ENCODE measurements at regions not wholly inside any gene's neighbourhood (a gene's known extent, or its start where the extent isn't known, plus 50 kb on each side); places are given as distances from the start of the nearest gene placed in this dataset.

DNA sequence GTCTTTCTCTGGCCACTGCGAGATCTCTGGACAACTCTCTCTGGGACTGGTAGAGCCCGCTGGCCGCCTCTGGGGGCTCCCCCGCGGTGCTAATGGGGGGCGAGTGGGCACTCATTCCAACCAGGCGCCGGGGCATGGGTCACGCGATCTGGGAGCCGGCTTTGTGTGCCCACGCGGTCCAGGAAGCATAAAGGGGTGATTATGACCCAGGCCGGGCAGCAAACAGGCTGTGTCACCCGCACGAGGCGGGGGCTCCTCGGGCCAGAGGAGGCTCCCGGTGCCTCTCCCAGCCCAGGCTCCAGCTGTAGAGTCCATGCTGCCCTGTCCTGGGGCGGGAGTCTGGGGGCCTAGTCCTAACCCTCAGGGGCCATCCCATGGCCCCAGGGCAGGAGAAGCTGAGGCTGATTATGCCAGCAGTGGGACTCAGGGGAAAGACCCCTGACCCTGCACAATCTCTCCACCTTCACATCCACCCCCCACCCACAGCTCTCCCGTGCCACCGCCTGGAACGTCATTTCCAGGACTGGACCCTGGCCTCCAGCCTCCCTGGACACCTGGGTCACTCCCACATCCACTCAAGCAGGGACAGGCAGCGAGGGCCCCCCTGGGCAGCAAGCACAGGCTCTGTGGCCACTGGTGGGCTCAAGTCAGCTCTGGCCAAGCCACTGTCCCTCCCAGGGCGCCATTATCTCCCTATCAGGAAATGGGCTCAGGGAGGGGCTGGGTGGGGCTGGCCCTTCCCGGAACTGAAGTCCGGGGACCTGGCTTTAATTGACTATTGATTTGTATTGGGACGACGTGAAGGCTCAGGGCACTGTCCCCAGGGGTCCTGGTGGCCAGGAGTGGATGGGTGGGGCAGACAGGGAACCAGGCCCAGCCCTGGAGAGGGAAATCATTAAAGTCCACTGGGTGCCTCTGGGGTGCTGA, 50.0 kb downstream of the PTPRS start:
- Histone ChIP-seq H3K4me1 (no peaks in the 10 kb centered on the region), H3K36me3 (peaks cover 4% of the 10 kb centered on the region), H3K4me3 (ENCODE audit: low read depth, low read length) (no peak overlapping the region), H3K27me3 (no peaks in the 10 kb centered on the region), H3K9me3 (no peaks in the 10 kb centered on the region)
- no peak for DNase-seq
- TF ChIP-seq, protein P1, sequence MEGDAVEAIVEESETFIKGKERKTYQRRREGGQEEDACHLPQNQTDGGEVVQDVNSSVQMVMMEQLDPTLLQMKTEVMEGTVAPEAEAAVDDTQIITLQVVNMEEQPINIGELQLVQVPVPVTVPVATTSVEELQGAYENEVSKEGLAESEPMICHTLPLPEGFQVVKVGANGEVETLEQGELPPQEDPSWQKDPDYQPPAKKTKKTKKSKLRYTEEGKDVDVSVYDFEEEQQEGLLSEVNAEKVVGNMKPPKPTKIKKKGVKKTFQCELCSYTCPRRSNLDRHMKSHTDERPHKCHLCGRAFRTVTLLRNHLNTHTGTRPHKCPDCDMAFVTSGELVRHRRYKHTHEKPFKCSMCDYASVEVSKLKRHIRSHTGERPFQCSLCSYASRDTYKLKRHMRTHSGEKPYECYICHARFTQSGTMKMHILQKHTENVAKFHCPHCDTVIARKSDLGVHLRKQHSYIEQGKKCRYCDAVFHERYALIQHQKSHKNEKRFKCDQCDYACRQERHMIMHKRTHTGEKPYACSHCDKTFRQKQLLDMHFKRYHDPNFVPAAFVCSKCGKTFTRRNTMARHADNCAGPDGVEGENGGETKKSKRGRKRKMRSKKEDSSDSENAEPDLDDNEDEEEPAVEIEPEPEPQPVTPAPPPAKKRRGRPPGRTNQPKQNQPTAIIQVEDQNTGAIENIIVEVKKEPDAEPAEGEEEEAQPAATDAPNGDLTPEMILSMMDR (IDR thresholded peaks at IDR 0.05; ENCODE audit: low read depth, low read length) = no peak

DNA sequence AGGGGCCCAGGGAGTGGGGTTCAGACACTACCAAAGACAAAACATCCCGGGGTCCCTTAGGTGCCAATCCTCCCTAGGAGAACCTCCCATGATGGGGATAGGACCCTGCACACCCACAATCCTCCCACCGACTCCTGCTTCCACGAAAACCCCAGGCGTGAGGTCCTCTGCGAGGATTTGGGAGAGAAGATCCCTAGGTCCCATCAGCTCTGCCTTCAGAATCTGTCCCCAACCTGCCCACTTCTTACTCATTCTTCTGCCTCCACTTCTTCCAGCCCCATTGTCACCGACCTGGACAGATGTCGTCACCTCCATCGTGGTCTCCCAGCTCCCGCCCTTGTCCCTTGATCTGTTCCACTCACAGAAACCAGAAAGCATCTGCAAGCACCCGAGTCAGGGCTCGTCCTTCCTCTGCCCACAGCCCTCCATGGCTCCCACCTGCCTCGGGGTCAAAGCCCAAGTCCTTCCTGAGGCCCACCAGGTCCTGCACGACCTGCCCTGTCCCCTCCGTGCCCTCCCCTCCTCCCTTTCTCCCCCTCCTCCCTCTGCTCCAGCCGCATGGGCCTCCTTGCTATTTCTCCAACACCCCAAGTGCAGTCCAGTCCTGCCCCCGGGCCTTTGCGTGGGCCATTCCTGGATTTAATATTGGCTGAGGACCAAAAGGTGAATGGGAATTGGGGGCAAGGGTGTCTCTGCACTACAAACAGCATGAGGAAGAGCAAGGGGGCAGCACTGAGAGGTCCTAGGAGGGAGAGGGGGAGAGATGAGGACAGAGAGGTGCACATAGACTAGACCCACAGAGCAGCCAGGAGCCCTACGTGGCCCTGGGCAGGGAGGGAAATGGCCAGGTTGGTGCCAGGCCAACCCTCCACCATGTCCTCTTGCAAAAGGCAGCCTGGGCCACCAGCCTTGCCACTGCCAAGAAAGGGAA, 51.3 kb downstream of the PTPRS start:
- peaks cover 17% of the 10 kb centered on the region for H3K36me3 ChIP-seq
- no peak overlapping the region for H3K4me3 ChIP-seq (ENCODE audit: low read depth, low read length)
- TF ChIP-seq, protein P1 (IDR thresholded peaks at IDR 0.05; ENCODE audit: low read depth, low read length) = peak; percentile 20; the same call in 1 of the 2 replicates
- H3K9me3 ChIP-seq = no peaks in the 10 kb centered on the region
- H3K27me3 ChIP-seq = no peaks in the 10 kb centered on the region
- H3K4me1 ChIP-seq = no peaks in the 10 kb centered on the region
- no peak for DNase-seq

DNA sequence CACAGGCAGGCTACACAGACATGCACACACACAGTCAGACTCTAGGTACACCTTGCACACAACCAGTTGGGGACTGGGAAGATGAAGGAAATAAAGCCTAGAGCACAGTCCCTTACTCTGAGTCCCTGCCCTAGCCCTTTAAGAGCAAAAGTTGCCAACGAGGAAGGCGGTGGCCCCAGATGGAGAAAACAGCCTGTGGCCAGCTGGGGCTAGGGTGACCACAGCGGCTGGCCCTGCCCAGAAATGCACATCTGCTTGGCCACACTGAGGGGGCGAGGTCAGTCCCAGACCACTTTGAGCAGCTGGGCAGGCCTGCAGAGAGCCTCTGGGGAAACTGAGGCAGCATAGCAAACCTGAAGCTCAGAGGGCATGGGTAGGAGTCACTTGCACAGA, 52.3 kb downstream of the PTPRS start:
- H3K4me1 ChIP-seq = no peaks in the 10 kb centered on the region
- no peak for DNase-seq
- no peaks in the 10 kb centered on the region for H3K9me3 ChIP-seq
- no peak overlapping the region for H3K4me3 ChIP-seq (ENCODE audit: low read depth, low read length)
- TF ChIP-seq, protein P1 (IDR thresholded peaks at IDR 0.05; ENCODE audit: low read depth, low read length) = no peak
- peaks cover 24% of the 10 kb centered on the region for H3K36me3 ChIP-seq
- H3K27me3 ChIP-seq = no peaks in the 10 kb centered on the region

DNA sequence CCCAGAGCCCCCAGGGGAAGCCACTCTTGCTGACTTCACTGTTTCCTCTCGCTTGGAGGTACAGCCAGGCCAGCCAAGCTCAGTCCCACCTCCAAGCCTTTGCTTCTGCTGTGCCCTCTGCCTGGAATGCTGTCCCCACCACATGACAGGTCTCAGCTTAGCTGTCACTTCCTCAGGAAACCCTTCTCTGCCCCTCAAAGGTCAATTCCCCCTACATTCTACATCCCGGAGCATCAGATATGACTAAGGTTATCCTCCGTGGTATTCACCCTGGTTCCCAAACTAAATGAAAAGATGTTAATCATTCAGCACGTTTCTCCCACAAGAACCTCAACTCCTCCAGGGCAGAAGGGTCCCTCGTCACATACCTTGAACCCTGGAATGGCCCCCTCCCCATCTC, 53.5 kb downstream of the PTPRS start:
- Histone ChIP-seq H3K36me3 (peaks cover 26% of the 10 kb centered on the region), H3K4me1 (no peaks in the 10 kb centered on the region), H3K4me3 (ENCODE audit: low read depth, low read length) (no peak overlapping the region), H3K9me3 (no peaks in the 10 kb centered on the region), H3K27me3 (no peaks in the 10 kb centered on the region)
- TF ChIP-seq, protein P1 (IDR thresholded peaks at IDR 0.05; ENCODE audit: low read depth, low read length) = no peak
- no peak for DNase-seq

DNA sequence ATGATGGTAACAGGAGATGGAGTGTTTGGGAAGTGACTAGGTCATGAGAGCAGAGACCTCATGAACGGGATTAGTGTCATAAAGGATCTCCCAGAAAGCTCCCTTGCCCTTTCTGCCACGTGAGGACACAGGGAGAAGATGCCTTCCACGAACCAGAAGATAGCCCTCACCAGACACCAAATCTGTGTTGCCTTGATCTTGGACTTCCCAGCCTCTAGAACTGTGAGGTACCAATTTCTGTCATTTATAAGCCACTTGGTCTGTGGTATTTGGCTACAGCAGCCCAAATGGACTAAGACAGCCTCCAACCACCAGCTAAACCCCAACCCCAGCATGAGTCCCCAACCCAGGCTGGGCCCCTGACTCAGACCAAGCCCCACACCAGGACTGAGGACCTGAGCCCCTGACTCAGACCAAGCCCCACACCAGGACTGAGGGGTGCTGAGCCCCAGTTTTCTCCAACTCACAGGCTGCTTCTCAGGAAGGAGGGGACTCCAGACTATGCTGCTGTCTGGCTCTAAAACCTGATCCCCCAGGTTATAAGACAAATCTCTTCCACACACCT, 54.1 kb downstream of the PTPRS start:
- Histone ChIP-seq H3K4me3 (ENCODE audit: low read depth, low read length) (no peak overlapping the region), H3K27me3 (no peaks in the 10 kb centered on the region), H3K4me1 (no peaks in the 10 kb centered on the region), H3K9me3 (no peaks in the 10 kb centered on the region), H3K36me3 (peaks cover 26% of the 10 kb centered on the region)
- DNase-seq = no peak
- TF ChIP-seq, protein P1 (IDR thresholded peaks at IDR 0.05; ENCODE audit: low read depth, low read length) = no peak
